HepG2 (cell line): ENCODE measurements at regions not wholly inside any gene's neighbourhood (a gene's known extent, or its start where the extent isn't known, plus 50 kb on each side); places are given as distances from the start of the nearest gene placed in this dataset.
"Not testable (repeated sequence)": the region's sequence is repeated elsewhere in the genome, so short reads cannot be mapped to it uniquely, and the experiment has no call there.

Experiments used
- CHD4 ChIP-seq: fragments of 200-600 bp; sonication (generic); IDR thresholded peaks from 2 replicates; pipeline ENCODE4 v1.7.0; 2017; ENCODE audit warnings: mild to moderate bottlenecking, low read length, borderline replicate concordance
- CREB1 ChIP-seq, 2 experiments: fragments of 450-650 bp in 1 of 2; IDR thresholded peaks; 2 replicates each; pipeline ENCODE4 v1.6.1; 2016 to 2017; ENCODE audit warnings: control low read depth in 1 of 2, mild to moderate bottlenecking in 1 of 2, missing compliant biosample characterization in 1 of 2, missing genetic modification characterization in 1 of 2
- CTCF ChIP-seq: sonication (generic); formaldehyde crosslinking; IDR thresholded peaks from 2 replicates; pipeline ENCODE4 v1.5.0; 2020; ENCODE audit warnings: mild to moderate bottlenecking, missing genetic modification reagents, moderate library complexity
- HMGXB4 ChIP-seq, 2 experiments: sonication (generic) in 1 of 2; formaldehyde crosslinking in 1 of 2; IDR thresholded peaks; 2 replicates each; pipeline versions ENCODE4 v1.4.0 to v1.6.1; 2018 to 2020; ENCODE audit warnings: missing genetic modification reagents in 2 of 2, borderline replicate concordance in 1 of 2, low read depth in 1 of 2, mild to moderate bottlenecking in 1 of 2, missing biosample characterization in 1 of 2
- HOXA3 ChIP-seq: sonication (generic); formaldehyde crosslinking; IDR thresholded peaks from 2 replicates; pipeline ENCODE4 v1.5.0; 2020; ENCODE audit warnings: missing genetic modification reagents
- POLR2A ChIP-seq, 2 experiments: IDR thresholded peaks; 2 replicates each; pipeline ENCODE4 v1.6.1; 2011; ENCODE audit warnings: low read depth in 2 of 2, low read length in 2 of 2, mild to moderate bottlenecking in 1 of 2, moderate library complexity in 1 of 2; ENCODE audit not compliant: insufficient read depth in 1 of 2
- RAD51 ChIP-seq: fragments of 450-650 bp; IDR thresholded peaks from 2 replicates; pipeline ENCODE4 v1.6.1; 2016; ENCODE audit warnings: borderline replicate concordance
- SETDB1 ChIP-seq: sonication (generic); formaldehyde crosslinking; IDR thresholded peaks from 2 replicates; pipeline ENCODE4 v1.5.1; 2020; ENCODE audit warnings: missing genetic modification reagents, mild to moderate bottlenecking, borderline replicate concordance
- ZNF446 ChIP-seq: sonication (generic); formaldehyde crosslinking; IDR thresholded peaks from 2 replicates; pipeline ENCODE4 v1.5.0; 2020; ENCODE audit warnings: mild to moderate bottlenecking, missing genetic modification reagents
- ZNF839 ChIP-seq: sonication (generic); formaldehyde crosslinking; IDR thresholded peaks from 2 replicates; pipeline ENCODE4 v1.4.0; 2020; ENCODE audit warnings: missing genetic modification reagents, mild to moderate bottlenecking, borderline replicate concordance

GRCh38 chrY:22060149-22060548, 122.6 kb downstream of the RBMY1F start:
- not testable (repeated sequence) for TF ChIP-seq SETDB1 (CRISPR knock-in tag); POLR2A (IDR thresholded peaks at IDR 0.05; ENCODE audit: insufficient read depth in 1 of 2, low read depth in 2 of 2, low read length in 2 of 2); CTCF; ZNF446 (CRISPR knock-in tag); HOXA3 (CRISPR knock-in tag); HMGXB4 (CRISPR knock-in tag; IDR thresholded peaks at IDR 0.05; ENCODE audit: borderline replicate concordance in 1 of 2, low read depth in 1 of 2); CHD4; CREB1 (IDR thresholded peaks at IDR 0.05); CREB1 (CRISPR knock-in tag; IDR thresholded peaks at IDR 0.05); ZNF839 (CRISPR knock-in tag); RAD51
